GM12891 (cell line): ENCODE measurements at regions not wholly inside any gene's neighbourhood (a gene's known extent, or its start where the extent isn't known, plus 50 kb on each side); places are given as distances from the start of the nearest gene placed in this dataset.

Experiments
- PAX5 ChIP-seq: IDR thresholded peaks from 2 replicates; pipeline ENCODE4 v1.6.1; 2011; ENCODE audit warnings: low read length, moderate library complexity, mild to moderate bottlenecking; ENCODE audit not compliant: insufficient read depth, severe bottlenecking
- POLR2A ChIP-seq: IDR thresholded peaks from 2 replicates; pipeline ENCODE4 v1.6.1; 2011; ENCODE audit warnings: low read depth, low read length, control low read depth
- POLR2AphosphoS5 ChIP-seq: IDR thresholded peaks from 2 replicates; pipeline ENCODE4 v1.6.1; 2011; ENCODE audit warnings: low read depth, low read length, control low read depth
- SPI1 ChIP-seq: IDR thresholded peaks from 2 replicates; pipeline ENCODE4 v1.6.1; 2011; ENCODE audit warnings: low read depth, low read length, control low read depth
- TAF1 ChIP-seq: IDR thresholded peaks from 2 replicates; pipeline ENCODE4 v1.6.1; 2011; ENCODE audit warnings: low read depth, low read length, control low read depth

- TF ChIP-seq POLR2A: no peak
- no peak for TF ChIP-seq POLR2AphosphoS5
- TF ChIP-seq PAX5: no peak
- TF ChIP-seq SPI1: no peak
- no peak for TF ChIP-seq TAF1
These were observed 867.4 kb upstream of the ADGRL2 start for GRCh38 chr1:80933346-80933745.
